Astrocyte of the spinal cord (primary cell): ENCODE measurements at regions not wholly inside any gene's neighbourhood (a gene's known extent, or its start where the extent isn't known, plus 50 kb on each side); places are given as distances from the start of the nearest gene placed in this dataset.
"Not testable (repeated sequence)": the region's sequence is repeated elsewhere in the genome, so short reads cannot be mapped to it uniquely, and the experiment has no call there.

Experiments used
- DNase-seq: peaks from one replicate; pipeline ENCODE4 v3.0.0; 2011; ENCODE audit warnings: low read depth, low spot score
- H3K4me3 ChIP-seq: 2 replicates; pipeline ENCODE4 v1.5.1; 2011; ENCODE audit warnings: low read depth, mild to moderate bottlenecking, low read length, moderate library complexity
- CTCF ChIP-seq: IDR thresholded peaks from 2 replicates; pipeline ENCODE4 v1.5.1; 2012; ENCODE audit warnings: low read depth, mild to moderate bottlenecking, low read length, inconsistent platforms
- in situ Hi-C: cut with HindIII; loops from 2 replicates; pipeline ENCODE4 v1.10.0; 2017; ENCODE audit warnings: low sequenced_read_pairs

DNA sequence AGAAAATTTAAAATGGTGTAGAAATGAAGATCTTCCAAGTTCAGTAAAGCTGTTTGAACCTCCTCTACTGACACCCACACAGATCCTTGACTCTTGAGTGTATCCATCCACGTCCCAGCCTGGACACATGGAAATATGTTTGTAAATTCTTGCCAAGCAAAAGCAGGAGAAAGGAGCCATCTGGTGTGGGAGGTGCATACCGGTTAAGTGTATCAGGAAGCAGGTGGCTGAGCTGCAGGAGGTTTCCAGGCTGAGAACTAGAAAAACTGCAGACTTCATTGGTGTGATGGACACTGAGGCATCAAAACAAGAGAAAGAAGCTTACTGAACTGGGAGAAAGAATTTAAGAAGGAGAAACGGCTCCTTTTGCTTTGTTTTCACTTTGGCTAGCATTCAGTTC lies 229.9 kb upstream of the GRIK2 start:
- no peak for TF ChIP-seq CTCF

DNA sequence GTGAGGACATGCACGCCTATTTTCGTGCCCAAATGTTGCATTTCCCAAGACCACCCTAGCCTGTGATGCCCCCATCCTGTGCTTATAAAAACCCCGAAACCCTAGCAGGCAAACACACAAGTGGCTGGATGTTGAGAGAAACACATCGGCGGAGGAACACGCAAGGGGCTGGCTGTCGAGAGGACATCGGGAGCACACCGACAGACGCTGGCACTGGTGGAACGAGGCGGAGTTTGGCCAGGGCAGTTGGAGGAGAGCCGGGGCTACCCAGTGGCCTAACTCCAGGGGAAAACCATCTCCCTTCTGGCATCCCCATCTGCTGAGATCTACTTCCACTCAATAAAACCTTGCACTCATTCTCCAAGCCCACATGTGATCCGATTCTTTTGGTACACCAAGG lies 225.9 kb upstream of the GRIK2 start:
- no peak overlapping the region for H3K4me3 ChIP-seq
- DNase-seq, result no peak
- in situ Hi-C loops, result no loop called here
- TF ChIP-seq CTCF, result no peak

More for the DNA sequence above, 229.9 kb upstream of the GRIK2 start:
- in situ Hi-C loops, result no loop called here
- no peak for DNase-seq
- no peak overlapping the region for H3K4me3 ChIP-seq

DNA sequence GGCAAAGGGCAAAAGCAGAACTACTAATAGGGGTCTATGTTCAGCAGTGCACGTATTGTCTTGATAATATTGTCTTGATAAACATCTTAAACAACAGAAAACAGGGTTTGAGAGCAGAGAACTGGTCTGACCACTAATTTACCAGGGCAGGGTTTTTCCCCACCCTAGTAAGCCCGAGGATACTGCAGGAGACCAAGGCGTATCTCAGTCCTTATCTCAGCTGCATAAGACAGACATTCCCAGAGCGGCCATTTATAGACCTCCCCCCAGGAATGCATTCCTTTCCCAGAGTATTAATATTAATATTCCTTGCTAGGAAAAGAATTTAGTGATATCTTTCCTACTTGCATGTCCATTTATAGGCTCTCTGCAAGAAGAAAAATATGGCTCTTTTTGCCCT lies 222.5 kb upstream of the GRIK2 start:
- DNase-seq, in situ Hi-C loops, H3K4me3 ChIP-seq: not testable (repeated sequence)

GRCh38 chr6:101178748-101179147 lies 214.8 kb upstream of the GRIK2 start:
- in situ Hi-C loops, result no loop called here
- no peak for DNase-seq
- TF ChIP-seq CTCF, result no peak
- H3K4me3 ChIP-seq, result no peak overlapping the region

DNA sequence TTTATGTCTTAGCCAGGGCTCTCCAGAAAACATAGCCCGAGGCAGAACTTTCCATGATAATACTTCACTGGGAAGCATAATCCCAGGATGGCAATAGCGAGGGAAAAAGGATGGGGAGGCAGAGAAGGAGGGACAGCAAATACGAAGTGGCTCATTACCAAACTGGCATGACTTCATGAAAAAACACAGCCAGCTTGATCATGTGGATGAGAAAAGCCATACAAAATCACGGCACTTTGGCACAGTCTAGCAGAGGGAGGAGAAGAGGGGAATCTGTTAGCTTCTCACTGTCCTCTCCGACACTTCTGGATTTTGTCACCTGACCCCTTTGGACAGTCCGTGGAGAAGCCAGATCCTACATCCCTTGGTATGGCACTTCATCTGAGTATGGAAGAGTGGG lies 212.5 kb upstream of the GRIK2 start:
- H3K4me3 ChIP-seq, result no peak overlapping the region
- DNase-seq, result no peak
- TF ChIP-seq CTCF, result no peak
- in situ Hi-C loops, result no loop called here

DNA sequence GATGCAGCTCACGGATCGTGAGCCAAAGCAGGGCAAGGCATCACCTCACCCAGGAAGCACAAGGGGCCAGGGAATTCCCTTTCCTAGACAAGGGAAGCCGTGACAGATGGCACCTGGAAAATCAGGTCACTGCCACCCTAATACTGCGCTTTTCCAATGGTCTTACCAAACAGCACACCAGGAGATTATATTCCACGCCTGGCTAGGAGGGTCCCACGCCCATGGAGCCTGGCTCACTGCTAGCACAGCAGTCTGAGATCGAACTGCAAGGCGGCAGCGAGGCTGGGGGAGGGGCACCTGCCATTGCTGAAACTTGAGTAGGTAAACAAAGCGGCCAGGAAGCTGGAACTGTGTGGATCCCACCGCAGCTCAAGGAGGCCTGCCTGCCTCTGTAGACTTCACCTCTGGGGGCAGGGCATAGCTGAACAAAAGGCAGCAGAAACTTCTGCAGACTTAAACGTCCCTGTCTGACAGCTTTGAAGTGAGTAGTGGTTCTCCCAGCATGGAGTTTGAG lies 205.2 kb upstream of the GRIK2 start:
- in situ Hi-C loops, H3K4me3 ChIP-seq, DNase-seq: not testable (repeated sequence)

DNA sequence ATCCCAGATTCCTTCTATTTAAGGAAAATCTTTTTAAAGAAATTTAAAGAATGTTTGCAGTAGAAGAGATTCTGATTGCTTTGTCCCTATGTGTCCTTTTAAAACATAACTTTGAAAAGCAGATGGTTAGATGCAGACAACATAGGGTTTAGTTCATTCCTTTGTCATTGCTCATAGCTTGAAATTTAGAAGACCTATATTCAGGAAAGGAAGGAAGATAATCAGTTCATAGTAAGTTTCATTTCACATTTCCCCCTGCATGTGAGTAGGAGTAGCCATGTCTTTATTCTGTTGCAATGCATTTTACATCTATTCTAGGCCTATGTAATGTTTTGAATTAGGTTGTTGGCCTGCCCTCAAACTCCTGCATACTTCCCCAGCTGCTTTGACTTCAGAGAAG lies 197.9 kb upstream of the GRIK2 start:
- DNase-seq, result peak; percentile 24
- no peak for TF ChIP-seq CTCF
- in situ Hi-C loops, result no loop called here
- no peak overlapping the region for H3K4me3 ChIP-seq

GRCh38 chr6:101199441-101199840 lies 194.1 kb upstream of the GRIK2 start:
- in situ Hi-C loops, result no loop called here
- DNase-seq, result no peak
- no peak overlapping the region for H3K4me3 ChIP-seq
- TF ChIP-seq CTCF, result no peak
